H9 (cell line): ENCODE measurements at regions not wholly inside any gene's neighbourhood (a gene's known extent, or its start where the extent isn't known, plus 50 kb on each side); places are given as distances from the start of the nearest gene placed in this dataset.
A peak's percentile ranks its signal among the peaks of the same experiment; 100 is the strongest.

Experiments used
- DNase-seq: peaks from one replicate; pipeline ENCODE4 v3.0.0-alpha.2; 2017
- H2AFZ ChIP-seq: one replicate; pipeline ENCODE4 v1.6.1; 2013; ENCODE audit warnings: mild to moderate bottlenecking, low read length, control low read depth, moderate library complexity
- H2AK5ac ChIP-seq: 2 replicates; pipeline ENCODE4 v1.6.1; 2013; ENCODE audit warnings: low read length, control low read depth, mixed read lengths; ENCODE audit not compliant: insufficient read length
- H2BK120ac ChIP-seq: one replicate; pipeline ENCODE4 v1.6.1; 2013; ENCODE audit warnings: low read depth, mild to moderate bottlenecking, low read length, control low read depth, inconsistent platforms; ENCODE audit not compliant: poor library complexity, severe bottlenecking
- H2BK12ac ChIP-seq: 2 replicates; pipeline ENCODE4 v1.6.1; 2013; ENCODE audit warnings: low read length, control low read depth, mixed read lengths, low read depth; ENCODE audit not compliant: insufficient read length
- H2BK15ac ChIP-seq: 2 replicates; pipeline ENCODE4 v1.6.1; 2013; ENCODE audit warnings: low read depth, low read length, control low read depth
- H2BK20ac ChIP-seq: one replicate; pipeline ENCODE4 v1.6.1; 2013; ENCODE audit warnings: low read depth, mild to moderate bottlenecking, low read length, control low read depth, inconsistent platforms; ENCODE audit not compliant: poor library complexity, severe bottlenecking
- H2BK5ac ChIP-seq: 2 replicates; pipeline ENCODE4 v1.6.1; 2013; ENCODE audit warnings: low read length, control low read depth, mixed read lengths; ENCODE audit not compliant: insufficient read length
- H3K14ac ChIP-seq: 2 replicates; pipeline ENCODE4 v1.6.1; 2013; ENCODE audit warnings: low read length, control low read depth; ENCODE audit not compliant: insufficient read depth
- H3K18ac ChIP-seq: 2 replicates; pipeline ENCODE4 v1.6.1; 2013; ENCODE audit warnings: low read depth, mild to moderate bottlenecking, mixed read lengths, low read length, control low read depth; ENCODE audit not compliant: insufficient read length
- H3K23ac ChIP-seq: 2 replicates; pipeline ENCODE4 v1.6.1; 2013; ENCODE audit warnings: low read length, control low read depth, mixed read lengths, low read depth; ENCODE audit not compliant: insufficient read length
- H3K23me2 ChIP-seq: 2 replicates; pipeline ENCODE4 v1.6.1; 2013; ENCODE audit warnings: low read depth, mild to moderate bottlenecking, mixed read lengths, low read length, control low read depth; ENCODE audit not compliant: insufficient read length, poor library complexity, severe bottlenecking
- H3K27ac ChIP-seq: 2 replicates; pipeline ENCODE4 v1.5.1; 2013; ENCODE audit warnings: low read length, control low read depth, mixed read lengths, low read depth; ENCODE audit not compliant: insufficient read length
- H3K27me3 ChIP-seq: 2 replicates; pipeline ENCODE4 v1.6.1; 2013; ENCODE audit warnings: low read length, control low read depth, inconsistent platforms; ENCODE audit not compliant: insufficient read depth
- H3K4ac ChIP-seq: 2 replicates; pipeline ENCODE4 v1.6.1; 2013; ENCODE audit warnings: low read depth, mild to moderate bottlenecking, control low read depth, inconsistent platforms, low read length, moderate library complexity
- H3K4me1 ChIP-seq: 2 replicates; pipeline ENCODE4 v1.6.1; 2013; ENCODE audit warnings: low read length, control low read depth, inconsistent platforms; ENCODE audit not compliant: insufficient read depth
- H3K4me2 ChIP-seq: 2 replicates; pipeline ENCODE4 v1.6.1; 2013; ENCODE audit warnings: low read length, control low read depth, mixed read lengths; ENCODE audit not compliant: insufficient read length, insufficient read depth
- H3K56ac ChIP-seq: 2 replicates; pipeline ENCODE4 v1.6.1; 2013; ENCODE audit warnings: low read depth, mild to moderate bottlenecking, mixed read lengths, low read length, control low read depth; ENCODE audit not compliant: insufficient read length
- H3K79me1 ChIP-seq: 2 replicates; pipeline ENCODE4 v1.6.1; 2013; ENCODE audit warnings: low read depth, mild to moderate bottlenecking, moderate library complexity, low read length, control low read depth, inconsistent platforms; ENCODE audit not compliant: insufficient read depth, poor library complexity, severe bottlenecking
- H3K79me2 ChIP-seq: 2 replicates; pipeline ENCODE4 v1.6.1; 2013; ENCODE audit warnings: low read length, control low read depth, inconsistent platforms; ENCODE audit not compliant: insufficient read depth
- H3K9ac ChIP-seq: 2 replicates; pipeline ENCODE4 v1.6.1; 2013; ENCODE audit warnings: low read length, control low read depth, mixed read lengths; ENCODE audit not compliant: insufficient read length; ENCODE audit errors: extremely low read depth
- H3K9me3 ChIP-seq: one replicate; pipeline ENCODE4 v1.6.1; 2013; ENCODE audit warnings: low read depth, low read length, inconsistent platforms; ENCODE audit not compliant: control insufficient read depth
- H3T11ph ChIP-seq: one replicate; pipeline ENCODE4 v1.6.1; 2013; ENCODE audit warnings: mild to moderate bottlenecking, low read length, control low read depth, inconsistent platforms
- H4K20me1 ChIP-seq: one replicate; pipeline ENCODE4 v1.6.1; 2013; ENCODE audit not compliant: control insufficient read depth, insufficient read length, insufficient read depth
- H4K5ac ChIP-seq: 2 replicates; pipeline ENCODE4 v1.6.1; 2013; ENCODE audit warnings: low read depth, mild to moderate bottlenecking, mixed read lengths, low read length, control low read depth; ENCODE audit not compliant: insufficient read length
- H4K8ac ChIP-seq: replicated peaks from 2 replicates; pipeline ENCODE4 v1.6.1; 2013; ENCODE audit warnings: low read length, control low read depth, mixed read lengths, low read depth; ENCODE audit not compliant: insufficient read length
- H4K91ac ChIP-seq: 2 replicates; pipeline ENCODE4 v1.6.1; 2013; ENCODE audit warnings: low read depth, mild to moderate bottlenecking, moderate library complexity, mixed read lengths, low read length, control low read depth; ENCODE audit not compliant: insufficient read length
- H3K27ac Mint-ChIP-seq, 3 experiments: 2 replicates in 2 of 3; 3 replicates in 1 of 3; pipeline ENCODE4 v1.8.0; 2020 to 2021; ENCODE audit warnings: mixed read lengths in 3 of 3, mild to moderate bottlenecking in 1 of 3, moderate library complexity in 1 of 3
- H3K27me3 Mint-ChIP-seq: 2 replicates; pipeline ENCODE4 v1.8.0; 2021; ENCODE audit warnings: low read depth, mild to moderate bottlenecking, moderate library complexity, mixed read lengths
- H3K36me3 Mint-ChIP-seq, 3 experiments: 2 replicates in 2 of 3; 3 replicates in 1 of 3; pipeline ENCODE4 v1.8.0; 2020 to 2021; ENCODE audit warnings: low read depth in 3 of 3, mixed read lengths in 3 of 3; ENCODE audit not compliant: insufficient read depth in 1 of 3
- H3K4me1 Mint-ChIP-seq, 2 experiments: 2 replicates each; pipeline ENCODE4 v1.8.0; 2020; ENCODE audit warnings: mixed read lengths in 2 of 2
- H3K4me3 Mint-ChIP-seq, 2 experiments: 2 replicates in 1 of 2; 3 replicates in 1 of 2; pipeline ENCODE4 v1.8.0; 2020 to 2021; ENCODE audit warnings: mild to moderate bottlenecking in 2 of 2, mixed read lengths in 2 of 2, moderate library complexity in 1 of 2
- H3K9me3 Mint-ChIP-seq, 2 experiments: 2 replicates in 1 of 2; 3 replicates in 1 of 2; pipeline ENCODE4 v1.8.0; 2020; ENCODE audit warnings: mild to moderate bottlenecking in 2 of 2, mixed read lengths in 2 of 2, moderate library complexity in 1 of 2
- WGBS: extraction: QIAGEN DNeasy Blood & Tissue Kit; methylation state at CpG from one replicate; pipeline ENCODE4 v1.1.7; 2013; ENCODE audit warnings: missing lambda C conversion rate, low lambda C conversion rate, mixed read lengths; ENCODE audit not compliant: insufficient read length; ENCODE audit errors: extremely low coverage; 5-methylcytosine and 5-hydroxymethylcytosine counted together
- TF ChIP-seq, protein P1 (sequence below): fragments of 200-600 bp; sonication (generic); conservative IDR thresholded peaks from 3 replicates; pipeline ENCODE4 v1.8.0; 2021; ENCODE audit warnings: antibody characterized with exemption, mild to moderate bottlenecking

DNA sequence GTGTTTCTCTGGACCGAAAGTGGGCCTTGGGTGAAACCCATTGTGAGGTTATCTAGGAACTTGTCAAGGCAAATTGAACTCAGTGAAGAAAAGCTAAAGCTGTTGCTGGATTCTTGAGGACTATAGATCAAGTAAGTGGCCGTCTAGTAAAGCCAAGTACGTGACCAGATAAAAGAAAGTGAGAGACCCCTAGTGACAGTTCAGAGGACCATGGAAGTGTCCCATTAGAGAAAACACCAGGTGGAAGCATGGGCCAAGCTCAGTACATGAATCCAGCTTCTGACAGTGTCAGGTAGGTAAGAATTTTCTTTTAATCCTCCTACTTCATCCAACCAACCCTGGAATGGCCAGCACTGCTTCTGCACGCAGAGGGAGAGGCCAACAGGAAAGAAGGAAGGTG is 349.3 kb upstream of the RGMA start:
- H3K23ac ChIP-seq, result no peak overlapping the region
- H3K4me1 Mint-ChIP-seq, result 0 out of 4 replicates have a peak, but pooled peaks cover 0 to under 1% of the 10 kb centered on the region in 2 experiments
- no peak overlapping the region for H3K4me3 Mint-ChIP-seq
- H3K9me3 ChIP-seq, result no peaks in the 10 kb centered on the region
- no peak overlapping the region for H2BK12ac ChIP-seq
- H4K20me1 ChIP-seq, result no peaks in the 10 kb centered on the region
- no peaks in the 10 kb centered on the region for H3K23me2 ChIP-seq
- H3K9ac ChIP-seq, result no peak overlapping the region
- H3K4ac ChIP-seq, result no peak overlapping the region
- H3K4me1 ChIP-seq, result no peaks in the 10 kb centered on the region
- H3K27ac ChIP-seq, result no peak overlapping the region
- no peak overlapping the region for H4K8ac ChIP-seq
- H3T11ph ChIP-seq, result no peak overlapping the region
- H3K27me3 Mint-ChIP-seq, result peaks cover 6% of the 10 kb centered on the region
- H3K27me3 ChIP-seq, result no peaks in the 10 kb centered on the region
- H2AK5ac ChIP-seq, result no peak overlapping the region
- no peak overlapping the region for H3K4me2 ChIP-seq
- no peak overlapping the region for H3K27ac Mint-ChIP-seq
- no peak overlapping the region for H2BK20ac ChIP-seq
- no peaks in the 10 kb centered on the region for H3K79me2 ChIP-seq
- no peaks in the 10 kb centered on the region for H3K79me1 ChIP-seq
- peaks cover 3% of the 10 kb centered on the region in 2 experiments; a peak in 3 of 5 replicates for H3K9me3 Mint-ChIP-seq
- H3K56ac ChIP-seq, result no peak overlapping the region
- no peak for DNase-seq
- H3K14ac ChIP-seq, result no peak overlapping the region
- no peak overlapping the region for H4K91ac ChIP-seq
- no peak overlapping the region for H2BK120ac ChIP-seq
- no peak overlapping the region for H3K18ac ChIP-seq
- no peak overlapping the region for H2AFZ ChIP-seq
- H2BK15ac ChIP-seq, result no peak overlapping the region
- no peak overlapping the region for H2BK5ac ChIP-seq
- TF ChIP-seq, protein P1, sequence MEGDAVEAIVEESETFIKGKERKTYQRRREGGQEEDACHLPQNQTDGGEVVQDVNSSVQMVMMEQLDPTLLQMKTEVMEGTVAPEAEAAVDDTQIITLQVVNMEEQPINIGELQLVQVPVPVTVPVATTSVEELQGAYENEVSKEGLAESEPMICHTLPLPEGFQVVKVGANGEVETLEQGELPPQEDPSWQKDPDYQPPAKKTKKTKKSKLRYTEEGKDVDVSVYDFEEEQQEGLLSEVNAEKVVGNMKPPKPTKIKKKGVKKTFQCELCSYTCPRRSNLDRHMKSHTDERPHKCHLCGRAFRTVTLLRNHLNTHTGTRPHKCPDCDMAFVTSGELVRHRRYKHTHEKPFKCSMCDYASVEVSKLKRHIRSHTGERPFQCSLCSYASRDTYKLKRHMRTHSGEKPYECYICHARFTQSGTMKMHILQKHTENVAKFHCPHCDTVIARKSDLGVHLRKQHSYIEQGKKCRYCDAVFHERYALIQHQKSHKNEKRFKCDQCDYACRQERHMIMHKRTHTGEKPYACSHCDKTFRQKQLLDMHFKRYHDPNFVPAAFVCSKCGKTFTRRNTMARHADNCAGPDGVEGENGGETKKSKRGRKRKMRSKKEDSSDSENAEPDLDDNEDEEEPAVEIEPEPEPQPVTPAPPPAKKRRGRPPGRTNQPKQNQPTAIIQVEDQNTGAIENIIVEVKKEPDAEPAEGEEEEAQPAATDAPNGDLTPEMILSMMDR, result peak; percentile 29; the same call in 1 of the 3 replicates
- no CpG with 5 or more reads among the region's 4 CpGs for WGBS
- no peak overlapping the region for H4K5ac ChIP-seq
- H3K36me3 Mint-ChIP-seq, result peaks cover 0 to 4% (median 3%) of the 10 kb centered on the region in 3 experiments; a peak in 2 of 7 replicates
